ENCODE measurements at regions not wholly inside any gene's neighbourhood (a gene's known extent, or its start where the extent isn't known, plus 50 kb on each side); places are given as distances from the start of the nearest gene placed in this dataset.
"Not testable (repeated sequence)": the region's sequence is repeated elsewhere in the genome, so short reads cannot be mapped to it uniquely, and the experiment has no call there.

GRCh38 chr12:38515912-38516311, 199.3 kb downstream of the ALG10B start:
- no peaks in the 10 kb centered on the region for H3K4me1 ChIP-seq (ENCODE audit: low read depth)
- no peaks in the 10 kb centered on the region for H3K9me3 ChIP-seq (ENCODE audit: low read depth)
- no peak overlapping the region for H3K27ac ChIP-seq
- no peak for DNase-seq (ENCODE audit: low read depth in 1 of 2, low spot score in 1 of 2)
- no peaks in the 10 kb centered on the region for H3K27me3 ChIP-seq
- H3K4me3 ChIP-seq = no peak overlapping the region
- no peaks in the 10 kb centered on the region for H3K36me3 ChIP-seq
- TF ChIP-seq CTCF (IDR thresholded peaks at IDR 0.05; ENCODE audit: low read depth, low read length) = no peak

GRCh38 chr12:38516418-38516817, 199.8 kb downstream of the ALG10B start:
- H3K27ac ChIP-seq = no peak overlapping the region
- H3K36me3 ChIP-seq = no peaks in the 10 kb centered on the region
- H3K4me1 ChIP-seq (ENCODE audit: low read depth) = no peaks in the 10 kb centered on the region
- no peak overlapping the region for H3K4me3 ChIP-seq
- no peaks in the 10 kb centered on the region for H3K27me3 ChIP-seq
- no peaks in the 10 kb centered on the region for H3K9me3 ChIP-seq (ENCODE audit: low read depth)
- no peak for DNase-seq (ENCODE audit: low read depth in 1 of 2, low spot score in 1 of 2)
- TF ChIP-seq CTCF (IDR thresholded peaks at IDR 0.05; ENCODE audit: low read depth, low read length) = no peak

- Histone ChIP-seq H3K9me3 (ENCODE audit: low read depth) (no peaks in the 10 kb centered on the region), H3K27me3 (no peaks in the 10 kb centered on the region), H3K4me3 (no peak overlapping the region), H3K4me1 (ENCODE audit: low read depth) (no peaks in the 10 kb centered on the region), H3K27ac (no peak overlapping the region), H3K36me3 (no peaks in the 10 kb centered on the region)
- no peak for DNase-seq (ENCODE audit: low read depth in 1 of 2, low spot score in 1 of 2)
- TF ChIP-seq CTCF (IDR thresholded peaks at IDR 0.05; ENCODE audit: low read depth, low read length) = no peak
Measured at GRCh38 chr12:38523920-38524319, 207.3 kb downstream of the ALG10B start.

- no peak for DNase-seq (ENCODE audit: low read depth in 1 of 2, low spot score in 1 of 2)
- no peaks in the 10 kb centered on the region for H3K36me3 ChIP-seq
- H3K27ac ChIP-seq = no peak overlapping the region
- H3K27me3 ChIP-seq = no peaks in the 10 kb centered on the region
- H3K4me3 ChIP-seq = no peak overlapping the region
- no peak for TF ChIP-seq CTCF (IDR thresholded peaks at IDR 0.05; ENCODE audit: low read depth, low read length)
- no peaks in the 10 kb centered on the region for H3K4me1 ChIP-seq (ENCODE audit: low read depth)
- H3K9me3 ChIP-seq (ENCODE audit: low read depth) = no peaks in the 10 kb centered on the region
Measured at GRCh38 chr12:38527631-38528030, 211.1 kb downstream of the ALG10B start.

- no peak for TF ChIP-seq CTCF (IDR thresholded peaks at IDR 0.05; ENCODE audit: low read depth, low read length)
Measured at GRCh38 chr12:38528527-38528926, 212.0 kb downstream of the ALG10B start.

GRCh38 chr12:38529281-38529680, 212.7 kb downstream of the ALG10B start:
- H3K27me3 ChIP-seq; DNase-seq (ENCODE audit: low read depth in 1 of 2, low spot score in 1 of 2); H3K4me3 ChIP-seq; H3K36me3 ChIP-seq; H3K4me1 ChIP-seq (ENCODE audit: low read depth); H3K27ac ChIP-seq; H3K9me3 ChIP-seq (ENCODE audit: low read depth): not testable (repeated sequence)

More at GRCh38 chr12:38528527-38528926, 212.0 kb downstream of the ALG10B start:
- H3K27ac ChIP-seq = no peak overlapping the region
- H3K36me3 ChIP-seq = no peaks in the 10 kb centered on the region
- no peak overlapping the region for H3K4me3 ChIP-seq
- H3K4me1 ChIP-seq (ENCODE audit: low read depth) = no peaks in the 10 kb centered on the region
- no peaks in the 10 kb centered on the region for H3K27me3 ChIP-seq
- no peak for DNase-seq (ENCODE audit: low read depth in 1 of 2, low spot score in 1 of 2)
- H3K9me3 ChIP-seq (ENCODE audit: low read depth) = no peaks in the 10 kb centered on the region

Measured in cardiac muscle cell (in vitro differentiated cells and primary cell).